SK-N-SH (cell line): ENCODE measurements at regions not wholly inside any gene's neighbourhood (a gene's known extent, or its start where the extent isn't known, plus 50 kb on each side); places are given as distances from the start of the nearest gene placed in this dataset.
"Not testable (repeated sequence)": the region's sequence is repeated elsewhere in the genome, so short reads cannot be mapped to it uniquely, and the experiment has no call there.

Experiments
- CTCF ChIA-PET: fragments of 300-600, 350-600 bp; formaldehyde crosslinking; extraction: SDS; loops from one replicate; lab custom pipeline; 2021; lab: Yijun Ruan, JAX
- POLR2A ChIA-PET: fragments of 350-600 bp; sonication (Branson Sonifier 250); formaldehyde crosslinking; extraction: SDS; loops from one replicate; lab custom pipeline; 2020; ENCODE audit warnings: antibody characterized with exemption, inconsistent platforms; lab: Yijun Ruan, JAX
- DNase-seq: peaks from one replicate; pipeline ENCODE4 v3.0.0; 2012
- H2AFZ ChIP-seq: fragments of 200-600 bp; sonication (generic); 2 replicates; pipeline ENCODE4 v1.8.1; 2016; ENCODE audit warnings: antibody characterized with exemption, mild to moderate bottlenecking, low read depth
- H3F3A ChIP-seq: fragments of 200-600 bp; sonication (generic); replicated peaks from 2 replicates; pipeline ENCODE3; 2016; ENCODE audit warnings: antibody characterized with exemption, mild to moderate bottlenecking; ENCODE audit not compliant: insufficient read depth
- H3K27ac ChIP-seq, 2 experiments: fragments of 200-500 bp in 1 of 2; fragments of 200-600 bp in 1 of 2; sonication (Bioruptor generic) in 1 of 2; sonication (generic), shearing (Covaris generic) in 1 of 2; 2 replicates each; pipeline versions ENCODE4 v1.5.1 to v1.6.1; 2014 to 2016; ENCODE audit warnings: low read depth in 2 of 2, inconsistent platforms in 1 of 2, low read length in 1 of 2, mild to moderate bottlenecking in 1 of 2, mixed read lengths in 1 of 2
- H3K27me3 ChIP-seq: fragments of 200-600 bp; sonication (generic), shearing (Covaris generic); 2 replicates; pipeline ENCODE4 v1.6.1; 2016; ENCODE audit warnings: mixed run types; ENCODE audit not compliant: insufficient read depth
- H3K36me3 ChIP-seq, 2 experiments: fragments of 200-500 bp in 1 of 2; fragments of 200-600 bp in 1 of 2; sonication (Bioruptor generic) in 1 of 2; sonication (generic) in 1 of 2; replicated peaks in 1 of 2; 2 replicates each; pipeline versions ENCODE3 to v1.5.1; 2014 to 2016; ENCODE audit warnings: low read length in 1 of 2, mild to moderate bottlenecking in 1 of 2; ENCODE audit not compliant: insufficient read depth in 2 of 2, control insufficient read depth in 1 of 2
- H3K4me1 ChIP-seq, 2 experiments: fragments of 200-500 bp in 1 of 2; fragments of 200-600 bp in 1 of 2; sonication (Bioruptor generic) in 1 of 2; sonication (generic), shearing (Covaris generic) in 1 of 2; 2 replicates each; pipeline versions ENCODE4 v1.5.1 to v1.6.1; 2014 to 2016; ENCODE audit warnings: low read depth in 1 of 2, low read length in 1 of 2, mixed run types in 1 of 2; ENCODE audit not compliant: insufficient read depth in 2 of 2, control insufficient read depth in 1 of 2
- H3K4me2 ChIP-seq: fragments of 200-600 bp; sonication (generic), shearing (Covaris generic); 2 replicates; pipeline ENCODE4 v1.6.1; 2017; ENCODE audit warnings: mixed run types
- H3K4me3 ChIP-seq, 2 experiments: fragments of 200-500 bp in 1 of 2; fragments of 200-600 bp in 1 of 2; sonication (Bioruptor generic) in 1 of 2; sonication (generic), shearing (Covaris generic) in 1 of 2; 2 replicates each; pipeline versions ENCODE4 v1.5.1 to v1.8.1; 2014 to 2016; ENCODE audit warnings: low read depth in 2 of 2, inconsistent platforms in 1 of 2, low read length in 1 of 2, mild to moderate bottlenecking in 1 of 2, mixed read lengths in 1 of 2, moderate library complexity in 1 of 2
- H3K79me2 ChIP-seq: fragments of 200-600 bp; sonication (generic); 2 replicates; pipeline ENCODE4 v1.8.1; 2017; ENCODE audit warnings: mild to moderate bottlenecking; ENCODE audit not compliant: insufficient read depth
- H3K9ac ChIP-seq: fragments of 200-600 bp; sonication (generic); 2 replicates; pipeline ENCODE4 v1.6.1; 2017; ENCODE audit warnings: mixed run types
- H3K9me2 ChIP-seq: fragments of 200-600 bp; sonication (generic); 2 replicates; pipeline ENCODE4 v1.6.1; 2017; ENCODE audit warnings: mixed run types
- H3K9me3 ChIP-seq: fragments of 200-600 bp; sonication (generic); 2 replicates; pipeline ENCODE4 v1.6.1; 2017; ENCODE audit warnings: mixed run types, mild to moderate bottlenecking, moderate library complexity
- H4K20me1 ChIP-seq: fragments of 200-600 bp; sonication (generic); 2 replicates; pipeline ENCODE4 v1.6.1; 2017; ENCODE audit warnings: mild to moderate bottlenecking, mixed run types; ENCODE audit not compliant: insufficient read depth
- CHD2 ChIP-seq: fragments of 150-350 bp; IDR thresholded peaks from 2 replicates; pipeline ENCODE4 v1.6.1; 2018; ENCODE audit warnings: low read length; ENCODE audit not compliant: partially characterized antibody
- EP300 ChIP-seq, 2 experiments: IDR thresholded peaks; 2 replicates each; pipeline versions ENCODE4 v1.4.0 to v1.6.1; 2012; ENCODE audit warnings: borderline replicate concordance in 1 of 2, low read depth in 1 of 2, low read length in 1 of 2
- EZH2phosphoT487 ChIP-seq: fragments of 200-600 bp; sonication (generic); IDR thresholded peaks from 2 replicates; pipeline ENCODE4 v1.6.1; 2017; ENCODE audit warnings: low read depth, mixed run types, mild to moderate bottlenecking, antibody characterized with exemption, moderate library complexity, borderline replicate concordance
- FOSL2 ChIP-seq: IDR thresholded peaks from 2 replicates; pipeline ENCODE4 v1.4.0; 2012; ENCODE audit warnings: low read depth, mild to moderate bottlenecking, moderate library complexity, borderline replicate concordance
- FOXJ3 ChIP-seq: sonication (generic); formaldehyde crosslinking; IDR thresholded peaks from 2 replicates; pipeline ENCODE4 v1.5.1; 2020; ENCODE audit warnings: mild to moderate bottlenecking, missing genetic modification reagents
- GATA2 ChIP-seq: sonication (generic); formaldehyde crosslinking; IDR thresholded peaks from 2 replicates; pipeline ENCODE4 v1.5.0; 2020; ENCODE audit warnings: mild to moderate bottlenecking, missing genetic modification reagents
- IRF3 ChIP-seq: fragments of 150-350 bp; IDR thresholded peaks from 2 replicates; pipeline ENCODE4 v1.6.1; 2016; ENCODE audit warnings: mild to moderate bottlenecking, low read depth, low read length
- JUND ChIP-seq: IDR thresholded peaks from 2 replicates; pipeline ENCODE4 v1.4.0; 2012
- MAX ChIP-seq: IDR thresholded peaks from 2 replicates; pipeline ENCODE4 v1.4.0; 2012; ENCODE audit warnings: low read depth
- NRF1 ChIP-seq: IDR thresholded peaks from 2 replicates; pipeline ENCODE4 v1.6.1; 2012; ENCODE audit warnings: low read depth, mild to moderate bottlenecking, low read length
- POLR2AphosphoS5 ChIP-seq: IDR thresholded peaks from 2 replicates; pipeline ENCODE4 v1.6.1; 2012; ENCODE audit warnings: low read depth, low read length
- REST ChIP-seq: IDR thresholded peaks from 2 replicates; pipeline ENCODE4 v1.6.1; 2012; ENCODE audit warnings: mild to moderate bottlenecking, low read depth, low read length, moderate library complexity
- RXRA ChIP-seq: IDR thresholded peaks from 2 replicates; pipeline ENCODE4 v1.4.0; 2012; ENCODE audit warnings: low read depth, mild to moderate bottlenecking, borderline replicate concordance
- SIN3A ChIP-seq: IDR thresholded peaks from 2 replicates; pipeline ENCODE4 v1.6.1; 2012; ENCODE audit warnings: low read depth, mild to moderate bottlenecking, low read length, moderate library complexity, borderline replicate concordance
- SMC3 ChIP-seq: IDR thresholded peaks from 2 replicates; pipeline ENCODE4 v1.6.1; 2012; ENCODE audit warnings: low read depth, low read length, improper control_type of control experiment
- TCF12 ChIP-seq: IDR thresholded peaks from 2 replicates; pipeline ENCODE4 v1.4.0; 2012
- TEAD4 ChIP-seq: IDR thresholded peaks from 2 replicates; pipeline ENCODE4 v1.4.0; 2012; ENCODE audit warnings: mild to moderate bottlenecking, borderline replicate concordance; ENCODE audit not compliant: insufficient read depth
- USF2 ChIP-seq: fragments of 150-350 bp; IDR thresholded peaks from 2 replicates; pipeline ENCODE4 v1.6.1; 2017; ENCODE audit warnings: antibody characterized with exemption, low read length, low read depth, borderline replicate concordance
- ZBTB33 ChIP-seq: IDR thresholded peaks from 2 replicates; pipeline ENCODE4 v1.4.0; 2012; ENCODE audit warnings: low read depth, borderline replicate concordance
- WGBS: methylation state at CpG from one replicate; pipeline ENCODE4 v1.1.6; 2017; ENCODE audit warnings: low lambda C conversion rate; 5-methylcytosine and 5-hydroxymethylcytosine counted together

GRCh38 chr1:5678759-5679158 is 313.5 kb downstream of the NPHP4 start:
- Histone ChIP-seq H3K27ac (no peak overlapping the region), H4K20me1 (no peaks in the 10 kb centered on the region), H3K36me3 (no peaks in the 10 kb centered on the region), H3K79me2 (no peaks in the 10 kb centered on the region), H2AFZ (no peak overlapping the region), H3K27me3 (no peaks in the 10 kb centered on the region), H3K9me3 (no peaks in the 10 kb centered on the region; the same call in 1 of the 2 replicates), H3F3A (no peaks in the 10 kb centered on the region), H3K9me2 (no peaks in the 10 kb centered on the region), H3K4me3 (no peak overlapping the region), H3K9ac (no peak overlapping the region), H3K4me2 (no peak overlapping the region), H3K4me1 (no peaks in the 10 kb centered on the region; a peak in 1 of 4 replicates)
- CTCF ChIA-PET, result no interaction called here
- no peak for DNase-seq
- POLR2A ChIA-PET, result no interaction called here
- no peak for TF ChIP-seq FOSL2
- no peak for TF ChIP-seq EZH2phosphoT487
- no peak for TF ChIP-seq CHD2
- TF ChIP-seq RXRA, result no peak
- TF ChIP-seq FOXJ3 (CRISPR knock-in tag), result no peak
- TF ChIP-seq TCF12, result no peak
- TF ChIP-seq JUND, result no peak
- TF ChIP-seq SMC3, result no peak
- no peak for TF ChIP-seq REST
- no peak for TF ChIP-seq USF2
- TF ChIP-seq ZBTB33, result no peak
- no peak for TF ChIP-seq IRF3
- TF ChIP-seq POLR2AphosphoS5, result no peak
- TF ChIP-seq EP300 (IDR thresholded peaks at IDR 0.05; ENCODE audit: borderline replicate concordance in 1 of 2, low read depth in 1 of 2, low read length in 1 of 2), result no peak
- TF ChIP-seq GATA2 (CRISPR knock-in tag), result no peak
- TF ChIP-seq SIN3A, result no peak
- TF ChIP-seq MAX, result no peak
- TF ChIP-seq TEAD4, result no peak
- no peak for TF ChIP-seq NRF1
- 3% methylated on average over 1 of the region's 1 CpG for WGBS

GRCh38 chr1:5672355-5672754 is 319.9 kb downstream of the NPHP4 start:
- H3K9ac ChIP-seq, H3K4me1 ChIP-seq, H3K4me3 ChIP-seq, H3K4me2 ChIP-seq, H3K9me3 ChIP-seq, H3F3A ChIP-seq, CTCF ChIA-PET, H3K9me2 ChIP-seq, POLR2A ChIA-PET, H3K36me3 ChIP-seq, H3K79me2 ChIP-seq, H4K20me1 ChIP-seq, H2AFZ ChIP-seq, DNase-seq, H3K27ac ChIP-seq, H3K27me3 ChIP-seq: not testable (repeated sequence)
- WGBS, result 1% methylated on average over 5 of the region's 5 CpGs
